Breast epithelium (tissue), 4 donors: ENCODE measurements at regions not wholly inside any gene's neighbourhood (a gene's known extent, or its start where the extent isn't known, plus 50 kb on each side); places are given as distances from the start of the nearest gene placed in this dataset.

Experiments
- DNase-seq, 2 donors: peaks; one replicate each; pipeline ENCODE4 v3.0.0-alpha.2; 2019; ENCODE audit warnings: low spot score in 2 of 2
- H3K27ac ChIP-seq, 2 donors: fragments of 200-600 bp; sonication (generic) in 1 of 2; one replicate each; pipeline ENCODE4 v1.5.1; 2016 to 2019; ENCODE audit warnings: mild to moderate bottlenecking in 1 of 2
- H3K27me3 ChIP-seq, 2 donors: fragments of 200-600 bp; sonication (generic) in 1 of 2; one replicate each; pipeline versions ENCODE4 v1.5.1 to v1.6.0; 2017 to 2019; ENCODE audit warnings: control low read depth in 1 of 2, mild to moderate bottlenecking in 1 of 2
- H3K36me3 ChIP-seq: fragments of 200-600 bp; one replicate; pipeline ENCODE4 v1.5.1; 2019
- H3K4me1 ChIP-seq, 2 donors: fragments of 200-600 bp; sonication (generic); one replicate each; pipeline ENCODE4 v1.5.1; 2016 to 2019; ENCODE audit warnings: control low read depth in 1 of 2
- H3K4me3 ChIP-seq, 3 donors: fragments of 200-600 bp; sonication (generic); 1 replicate in 2 of 3; 2 replicates in 1 of 3; pipeline ENCODE4 v1.5.1; 2016 to 2019; ENCODE audit warnings: mild to moderate bottlenecking in 3 of 3, moderate library complexity in 2 of 3
- H3K9me3 ChIP-seq, 2 donors: fragments of 200-600 bp; sonication (generic) in 1 of 2; one replicate each; pipeline ENCODE4 v1.5.1; 2016 to 2019; ENCODE audit warnings: control low read depth in 1 of 2
- POLR2A ChIP-seq: fragments of 450-650 bp; IDR thresholded peaks from one replicate; pipeline ENCODE4 v1.6.1; 2016; ENCODE audit warnings: antibody characterized with exemption, mild to moderate bottlenecking, moderate library complexity
- POLR2AphosphoS5 ChIP-seq, 3 donors: sonication (generic); formaldehyde crosslinking; IDR thresholded peaks; one replicate each; pipeline ENCODE4 v1.6.1; 2017; ENCODE audit warnings: antibody characterized with exemption in 3 of 3
- intact Hi-C: fragments of 100-400 bp; cut with DNase I; formaldehyde crosslinking; loops from one replicate; pipeline ENCODE4 v1.15.1; 2023; ENCODE audit warnings: low total_unique reads
- TF ChIP-seq, protein P1 (sequence below), 3 donors: fragments of 450-650 bp; IDR thresholded peaks; one replicate each; pipeline ENCODE4 v1.5.1; 2016 to 2017; ENCODE audit warnings: antibody characterized with exemption in 3 of 3, mild to moderate bottlenecking in 3 of 3, moderate library complexity in 3 of 3

DNA sequence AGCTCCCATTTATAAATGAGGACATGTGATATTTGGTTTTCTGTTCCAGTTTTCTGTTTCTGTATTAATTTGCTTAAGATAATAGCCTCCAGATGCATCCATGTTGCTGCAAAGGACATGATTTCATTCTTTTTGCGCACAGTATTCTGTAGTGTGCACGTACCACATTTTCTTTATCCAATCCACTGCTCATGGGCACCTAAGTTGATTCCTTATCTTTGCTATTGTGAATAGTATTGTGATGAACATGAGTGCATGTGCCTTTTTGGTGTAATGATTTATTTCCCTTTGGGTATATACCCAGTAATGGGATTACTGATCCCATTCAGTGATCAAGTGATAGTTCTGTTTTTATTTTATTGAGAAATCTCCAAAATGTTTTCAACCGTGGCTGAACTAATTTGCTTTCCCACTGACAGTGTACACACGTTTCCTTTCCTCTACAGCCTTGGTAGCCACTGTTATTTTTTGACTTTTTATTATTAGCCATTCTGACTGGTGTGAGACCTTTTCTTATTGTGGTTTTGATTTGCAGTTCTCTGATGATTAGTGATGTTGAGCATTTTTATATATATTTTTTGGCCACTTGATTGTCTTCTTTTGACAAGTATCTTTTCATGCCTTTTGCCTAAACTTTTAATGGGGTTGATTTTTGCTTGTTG, 226.0 kb upstream of the ANO3 start:
- intact Hi-C loops, result no loop called here
- Histone ChIP-seq H3K27ac (no peak overlapping the region), H3K27me3 (no peaks in the 10 kb centered on the region), H3K9me3 (no peaks in the 10 kb centered on the region), H3K36me3 (no peaks in the 10 kb centered on the region), H3K4me1 (no peaks in the 10 kb centered on the region), H3K4me3 (no peak overlapping the region)
- DNase-seq, result no peak
- TF ChIP-seq, protein P1, sequence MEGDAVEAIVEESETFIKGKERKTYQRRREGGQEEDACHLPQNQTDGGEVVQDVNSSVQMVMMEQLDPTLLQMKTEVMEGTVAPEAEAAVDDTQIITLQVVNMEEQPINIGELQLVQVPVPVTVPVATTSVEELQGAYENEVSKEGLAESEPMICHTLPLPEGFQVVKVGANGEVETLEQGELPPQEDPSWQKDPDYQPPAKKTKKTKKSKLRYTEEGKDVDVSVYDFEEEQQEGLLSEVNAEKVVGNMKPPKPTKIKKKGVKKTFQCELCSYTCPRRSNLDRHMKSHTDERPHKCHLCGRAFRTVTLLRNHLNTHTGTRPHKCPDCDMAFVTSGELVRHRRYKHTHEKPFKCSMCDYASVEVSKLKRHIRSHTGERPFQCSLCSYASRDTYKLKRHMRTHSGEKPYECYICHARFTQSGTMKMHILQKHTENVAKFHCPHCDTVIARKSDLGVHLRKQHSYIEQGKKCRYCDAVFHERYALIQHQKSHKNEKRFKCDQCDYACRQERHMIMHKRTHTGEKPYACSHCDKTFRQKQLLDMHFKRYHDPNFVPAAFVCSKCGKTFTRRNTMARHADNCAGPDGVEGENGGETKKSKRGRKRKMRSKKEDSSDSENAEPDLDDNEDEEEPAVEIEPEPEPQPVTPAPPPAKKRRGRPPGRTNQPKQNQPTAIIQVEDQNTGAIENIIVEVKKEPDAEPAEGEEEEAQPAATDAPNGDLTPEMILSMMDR (IDR thresholded peaks at IDR 0.05), result no peak
- TF ChIP-seq POLR2AphosphoS5 (IDR thresholded peaks at IDR 0.05) (no peak), POLR2A (no peak)

- TF ChIP-seq, protein P1 (IDR thresholded peaks at IDR 0.05), result no peak
- TF ChIP-seq POLR2AphosphoS5 (IDR thresholded peaks at IDR 0.05), result no peak
- no peak for TF ChIP-seq POLR2A
- no peaks in the 10 kb centered on the region for H3K9me3 ChIP-seq
- intact Hi-C loops, result no loop called here
- H3K4me1 ChIP-seq, result no peaks in the 10 kb centered on the region
- no peak overlapping the region for H3K4me3 ChIP-seq
- no peaks in the 10 kb centered on the region for H3K27me3 ChIP-seq
- no peaks in the 10 kb centered on the region for H3K36me3 ChIP-seq
- H3K27ac ChIP-seq, result no peak overlapping the region
- DNase-seq, result no peak
These were observed 225.2 kb upstream of the ANO3 start for GRCh38 chr11:26106726-26107125.

- Histone ChIP-seq H3K4me3 (no peak overlapping the region), H3K36me3 (no peaks in the 10 kb centered on the region), H3K27me3 (no peaks in the 10 kb centered on the region), H3K27ac (no peak overlapping the region), H3K9me3 (no peaks in the 10 kb centered on the region), H3K4me1 (no peaks in the 10 kb centered on the region)
- TF ChIP-seq POLR2AphosphoS5 (IDR thresholded peaks at IDR 0.05), result no peak
- no peak for TF ChIP-seq POLR2A
- TF ChIP-seq, protein P1 (IDR thresholded peaks at IDR 0.05), result no peak
- intact Hi-C loops, result no loop called here
- DNase-seq, result no peak
These were observed 222.1 kb upstream of the ANO3 start for GRCh38 chr11:26109658-26110368.

DNA sequence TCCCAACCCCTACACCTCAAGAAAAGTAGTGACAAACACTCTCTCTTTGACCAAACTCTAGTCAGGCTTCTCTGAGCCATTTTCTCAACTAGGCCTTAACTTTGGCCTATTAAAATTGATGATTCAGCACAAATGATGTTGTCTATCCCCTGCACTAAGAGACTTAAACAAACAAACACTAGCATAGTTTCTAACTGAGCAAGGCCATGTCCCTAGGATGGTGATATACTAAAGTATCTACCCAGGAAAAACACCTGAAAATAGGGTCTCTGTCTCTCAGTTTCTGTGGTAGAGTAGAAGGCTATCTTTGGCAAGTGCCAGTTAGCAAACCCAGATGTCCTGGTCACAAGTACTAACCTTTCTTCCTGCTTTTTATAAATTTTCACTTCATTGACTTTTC, 219.7 kb upstream of the ANO3 start:
- H3K27ac ChIP-seq, result no peak overlapping the region
- no peaks in the 10 kb centered on the region for H3K9me3 ChIP-seq
- DNase-seq, result no peak
- H3K36me3 ChIP-seq, result no peaks in the 10 kb centered on the region
- no peaks in the 10 kb centered on the region for H3K27me3 ChIP-seq
- intact Hi-C loops, result no loop called here
- H3K4me1 ChIP-seq, result no peaks in the 10 kb centered on the region
- TF ChIP-seq POLR2AphosphoS5 (IDR thresholded peaks at IDR 0.05) (no peak), POLR2A (no peak)
- TF ChIP-seq, protein P1 (IDR thresholded peaks at IDR 0.05), result no peak
- H3K4me3 ChIP-seq, result no peak overlapping the region

- TF ChIP-seq POLR2AphosphoS5 (IDR thresholded peaks at IDR 0.05) (no peak), POLR2A (no peak)
- TF ChIP-seq, protein P1 (IDR thresholded peaks at IDR 0.05), result no peak
- Histone ChIP-seq H3K27me3 (no peaks in the 10 kb centered on the region), H3K9me3 (peaks cover 0 to 4% of the 10 kb centered on the region in 2 donors), H3K36me3 (no peaks in the 10 kb centered on the region), H3K4me3 (no peak overlapping the region), H3K27ac (no peak overlapping the region), H3K4me1 (no peaks in the 10 kb centered on the region)
- no peak for DNase-seq
- intact Hi-C loops, result no loop called here
These were observed 210.5 kb upstream of the ANO3 start for GRCh38 chr11:26121466-26121865.
